Nephron progenitor cell (in vitro differentiated cells): ENCODE measurements at regions not wholly inside any gene's neighbourhood (a gene's known extent, or its start where the extent isn't known, plus 50 kb on each side); places are given as distances from the start of the nearest gene placed in this dataset.

ENCODE experiments used
- DNase-seq: peaks from one replicate; pipeline ENCODE4 v3.0.0; 2021
- H3K27ac Mint-ChIP-seq: 2 replicates; pipeline ENCODE4 v1.8.0; 2021; ENCODE audit warnings: mild to moderate bottlenecking, moderate library complexity, mixed read lengths
- H3K27me3 Mint-ChIP-seq: 2 replicates; pipeline ENCODE4 v1.8.0; 2021; ENCODE audit warnings: mild to moderate bottlenecking, low read depth, mixed read lengths; ENCODE audit not compliant: poor library complexity
- H3K36me3 Mint-ChIP-seq: 2 replicates; pipeline ENCODE4 v1.8.0; 2021; ENCODE audit warnings: low read depth, mixed read lengths
- H3K4me1 Mint-ChIP-seq: 2 replicates; pipeline ENCODE4 v1.8.0; 2021; ENCODE audit warnings: mixed read lengths
- H3K4me3 Mint-ChIP-seq: 2 replicates; pipeline ENCODE4 v1.8.0; 2021; ENCODE audit warnings: mild to moderate bottlenecking, moderate library complexity, mixed read lengths
- H3K9me3 Mint-ChIP-seq: 2 replicates; pipeline ENCODE4 v1.8.0; 2021; ENCODE audit warnings: mild to moderate bottlenecking, moderate library complexity, mixed read lengths
- CTCF ChIP-seq: fragments of 200-600 bp; sonication (generic); IDR thresholded peaks from 2 replicates; pipeline ENCODE4 v1.5.0; 2021; ENCODE audit warnings: antibody characterized with exemption

GRCh38 chr7:131969560-131969959 is 413.1 kb upstream of the PODXL start:
- no peak overlapping the region for H3K27ac Mint-ChIP-seq
- no peaks in the 10 kb centered on the region for H3K4me1 Mint-ChIP-seq
- TF ChIP-seq CTCF, result no peak
- H3K9me3 Mint-ChIP-seq, result no peaks in the 10 kb centered on the region
- H3K4me3 Mint-ChIP-seq, result no peak overlapping the region
- DNase-seq, result no peak
- no peaks in the 10 kb centered on the region for H3K36me3 Mint-ChIP-seq
- peaks cover 11% of the 10 kb centered on the region for H3K27me3 Mint-ChIP-seq

GRCh38 chr7:131967216-131967730 is 410.8 kb upstream of the PODXL start:
- Mint-ChIP-seq H3K27me3 (peaks cover 17% of the 10 kb centered on the region), H3K9me3 (no peaks in the 10 kb centered on the region), H3K4me3 (no peak overlapping the region), H3K36me3 (no peaks in the 10 kb centered on the region), H3K4me1 (no peaks in the 10 kb centered on the region), H3K27ac (no peak overlapping the region)
- no peak for TF ChIP-seq CTCF
- DNase-seq, result no peak

- H3K27me3 Mint-ChIP-seq, result peaks cover 26% of the 10 kb centered on the region
- peaks cover 11% of the 10 kb centered on the region for H3K4me1 Mint-ChIP-seq
- TF ChIP-seq CTCF, result no peak
- H3K4me3 Mint-ChIP-seq, result no peak overlapping the region
- no peaks in the 10 kb centered on the region for H3K36me3 Mint-ChIP-seq
- H3K9me3 Mint-ChIP-seq, result no peaks in the 10 kb centered on the region
- no peak for DNase-seq
- H3K27ac Mint-ChIP-seq, result no peak overlapping the region
These were observed 407.8 kb upstream of the PODXL start for GRCh38 chr7:131964203-131964602.

- Mint-ChIP-seq H3K36me3 (no peaks in the 10 kb centered on the region), H3K27me3 (peaks cover 26% of the 10 kb centered on the region), H3K9me3 (peaks cover 5% of the 10 kb centered on the region), H3K4me1 (peaks cover 28% of the 10 kb centered on the region), H3K4me3 (no peak overlapping the region), H3K27ac (no peak overlapping the region)
- no peak for DNase-seq
- TF ChIP-seq CTCF, result no peak
These were observed 404.7 kb upstream of the PODXL start for GRCh38 chr7:131961054-131961680.

- Mint-ChIP-seq H3K9me3 (peaks cover 5% of the 10 kb centered on the region), H3K4me1 (peaks cover 28% of the 10 kb centered on the region), H3K27ac (no peak overlapping the region), H3K36me3 (no peaks in the 10 kb centered on the region), H3K27me3 (peaks cover 34% of the 10 kb centered on the region), H3K4me3 (no peak overlapping the region)
- no peak for DNase-seq
- no peak for TF ChIP-seq CTCF
These were observed 402.8 kb upstream of the PODXL start for GRCh38 chr7:131959106-131959812.
